HL-60 (cell line): ENCODE measurements at regions not wholly inside any gene's neighbourhood (a gene's known extent, or its start where the extent isn't known, plus 50 kb on each side); places are given as distances from the start of the nearest gene placed in this dataset.

Source experiments
- DNase-seq, 2 experiments: peaks; one replicate each; pipeline ENCODE4 v3.0.0-alpha.2; 2010 to 2020; ENCODE audit warnings: low read depth in 1 of 2, low spot score in 1 of 2
- H3K27ac ChIP-seq: fragments of 250-450 bp; sonication (Bioruptor Pico); replicated peaks from 2 replicates; pipeline ENCODE4 v1.5.1; 2020; ENCODE audit warnings: mild to moderate bottlenecking, moderate library complexity
- H3K27me3 ChIP-seq: fragments of 250-450 bp; sonication (Bioruptor Pico); 2 replicates; pipeline ENCODE4 v1.5.1; 2021; ENCODE audit warnings: mild to moderate bottlenecking, moderate library complexity; ENCODE audit not compliant: insufficient read depth, poor library complexity, severe bottlenecking
- H3K4me3 ChIP-seq: replicated peaks from 2 replicates; pipeline ENCODE4 v1.5.1; 2011; ENCODE audit warnings: mild to moderate bottlenecking, control low read depth, low read length; ENCODE audit not compliant: insufficient read depth
- GABPA ChIP-seq: IDR thresholded peaks from 2 replicates; pipeline ENCODE4 v1.6.1; 2012; ENCODE audit warnings: low read depth
- POLR2AphosphoS5 ChIP-seq: IDR thresholded peaks from 2 replicates; pipeline ENCODE4 v1.6.1; 2012; ENCODE audit warnings: low read depth
- SPI1 ChIP-seq: IDR thresholded peaks from 2 replicates; pipeline ENCODE4 v1.6.1; 2012; ENCODE audit warnings: low read depth, mild to moderate bottlenecking, borderline replicate concordance
- TF ChIP-seq, protein P1 (sequence below): IDR thresholded peaks from one replicate; pipeline ENCODE4 v1.5.1; 2011; ENCODE audit warnings: low read length, control low read depth, inconsistent platforms; ENCODE audit not compliant: insufficient read depth
- TF ChIP-seq, protein P2 (sequence below): IDR thresholded peaks from 2 replicates; pipeline ENCODE4 v1.6.1; 2012; ENCODE audit warnings: low read depth; ENCODE audit not compliant: insufficient replicate concordance

DNA sequence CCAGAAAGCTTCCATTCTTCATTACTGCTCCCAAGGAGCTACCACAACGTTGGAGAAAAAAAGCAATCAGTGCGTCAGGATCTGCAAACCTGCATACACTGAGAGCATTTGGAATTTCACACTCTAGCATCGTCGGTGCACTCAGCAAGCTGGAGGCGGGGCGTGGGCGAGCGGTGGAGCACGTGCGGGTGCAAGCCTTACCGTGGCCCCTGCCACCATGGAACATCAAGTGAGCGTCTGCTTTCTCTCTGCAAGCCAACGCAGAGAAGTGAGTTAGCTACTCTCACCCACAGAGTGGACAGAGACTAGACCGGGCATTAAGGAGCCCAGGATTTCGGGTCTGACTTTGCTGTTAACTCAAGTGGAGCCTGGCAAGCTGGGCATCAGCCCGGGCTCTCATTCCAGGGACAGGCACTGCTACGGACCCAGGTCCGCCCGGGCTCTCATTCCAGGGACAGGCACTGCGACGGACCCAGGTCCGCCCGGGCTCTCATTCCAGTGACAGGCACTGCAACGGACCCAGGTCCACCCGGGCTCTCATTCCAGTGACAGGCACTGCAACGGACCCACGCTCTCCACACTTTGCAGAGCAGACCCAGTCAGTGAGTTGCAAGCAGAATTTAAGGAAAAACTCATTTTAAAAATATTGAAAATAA, 124.1 kb upstream of the SPACA7 start:
- TF ChIP-seq GABPA (no peak), POLR2AphosphoS5 (no peak), SPI1 (no peak)
- TF ChIP-seq, protein P1, sequence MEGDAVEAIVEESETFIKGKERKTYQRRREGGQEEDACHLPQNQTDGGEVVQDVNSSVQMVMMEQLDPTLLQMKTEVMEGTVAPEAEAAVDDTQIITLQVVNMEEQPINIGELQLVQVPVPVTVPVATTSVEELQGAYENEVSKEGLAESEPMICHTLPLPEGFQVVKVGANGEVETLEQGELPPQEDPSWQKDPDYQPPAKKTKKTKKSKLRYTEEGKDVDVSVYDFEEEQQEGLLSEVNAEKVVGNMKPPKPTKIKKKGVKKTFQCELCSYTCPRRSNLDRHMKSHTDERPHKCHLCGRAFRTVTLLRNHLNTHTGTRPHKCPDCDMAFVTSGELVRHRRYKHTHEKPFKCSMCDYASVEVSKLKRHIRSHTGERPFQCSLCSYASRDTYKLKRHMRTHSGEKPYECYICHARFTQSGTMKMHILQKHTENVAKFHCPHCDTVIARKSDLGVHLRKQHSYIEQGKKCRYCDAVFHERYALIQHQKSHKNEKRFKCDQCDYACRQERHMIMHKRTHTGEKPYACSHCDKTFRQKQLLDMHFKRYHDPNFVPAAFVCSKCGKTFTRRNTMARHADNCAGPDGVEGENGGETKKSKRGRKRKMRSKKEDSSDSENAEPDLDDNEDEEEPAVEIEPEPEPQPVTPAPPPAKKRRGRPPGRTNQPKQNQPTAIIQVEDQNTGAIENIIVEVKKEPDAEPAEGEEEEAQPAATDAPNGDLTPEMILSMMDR: no peak
- TF ChIP-seq, protein P2, sequence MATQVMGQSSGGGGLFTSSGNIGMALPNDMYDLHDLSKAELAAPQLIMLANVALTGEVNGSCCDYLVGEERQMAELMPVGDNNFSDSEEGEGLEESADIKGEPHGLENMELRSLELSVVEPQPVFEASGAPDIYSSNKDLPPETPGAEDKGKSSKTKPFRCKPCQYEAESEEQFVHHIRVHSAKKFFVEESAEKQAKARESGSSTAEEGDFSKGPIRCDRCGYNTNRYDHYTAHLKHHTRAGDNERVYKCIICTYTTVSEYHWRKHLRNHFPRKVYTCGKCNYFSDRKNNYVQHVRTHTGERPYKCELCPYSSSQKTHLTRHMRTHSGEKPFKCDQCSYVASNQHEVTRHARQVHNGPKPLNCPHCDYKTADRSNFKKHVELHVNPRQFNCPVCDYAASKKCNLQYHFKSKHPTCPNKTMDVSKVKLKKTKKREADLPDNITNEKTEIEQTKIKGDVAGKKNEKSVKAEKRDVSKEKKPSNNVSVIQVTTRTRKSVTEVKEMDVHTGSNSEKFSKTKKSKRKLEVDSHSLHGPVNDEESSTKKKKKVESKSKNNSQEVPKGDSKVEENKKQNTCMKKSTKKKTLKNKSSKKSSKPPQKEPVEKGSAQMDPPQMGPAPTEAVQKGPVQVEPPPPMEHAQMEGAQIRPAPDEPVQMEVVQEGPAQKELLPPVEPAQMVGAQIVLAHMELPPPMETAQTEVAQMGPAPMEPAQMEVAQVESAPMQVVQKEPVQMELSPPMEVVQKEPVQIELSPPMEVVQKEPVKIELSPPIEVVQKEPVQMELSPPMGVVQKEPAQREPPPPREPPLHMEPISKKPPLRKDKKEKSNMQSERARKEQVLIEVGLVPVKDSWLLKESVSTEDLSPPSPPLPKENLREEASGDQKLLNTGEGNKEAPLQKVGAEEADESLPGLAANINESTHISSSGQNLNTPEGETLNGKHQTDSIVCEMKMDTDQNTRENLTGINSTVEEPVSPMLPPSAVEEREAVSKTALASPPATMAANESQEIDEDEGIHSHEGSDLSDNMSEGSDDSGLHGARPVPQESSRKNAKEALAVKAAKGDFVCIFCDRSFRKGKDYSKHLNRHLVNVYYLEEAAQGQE: no peak
- H3K27me3 ChIP-seq: peaks cover 3% of the 10 kb centered on the region
- no peak overlapping the region for H3K27ac ChIP-seq
- DNase-seq: no peak
- H3K4me3 ChIP-seq: no peak overlapping the region

DNA sequence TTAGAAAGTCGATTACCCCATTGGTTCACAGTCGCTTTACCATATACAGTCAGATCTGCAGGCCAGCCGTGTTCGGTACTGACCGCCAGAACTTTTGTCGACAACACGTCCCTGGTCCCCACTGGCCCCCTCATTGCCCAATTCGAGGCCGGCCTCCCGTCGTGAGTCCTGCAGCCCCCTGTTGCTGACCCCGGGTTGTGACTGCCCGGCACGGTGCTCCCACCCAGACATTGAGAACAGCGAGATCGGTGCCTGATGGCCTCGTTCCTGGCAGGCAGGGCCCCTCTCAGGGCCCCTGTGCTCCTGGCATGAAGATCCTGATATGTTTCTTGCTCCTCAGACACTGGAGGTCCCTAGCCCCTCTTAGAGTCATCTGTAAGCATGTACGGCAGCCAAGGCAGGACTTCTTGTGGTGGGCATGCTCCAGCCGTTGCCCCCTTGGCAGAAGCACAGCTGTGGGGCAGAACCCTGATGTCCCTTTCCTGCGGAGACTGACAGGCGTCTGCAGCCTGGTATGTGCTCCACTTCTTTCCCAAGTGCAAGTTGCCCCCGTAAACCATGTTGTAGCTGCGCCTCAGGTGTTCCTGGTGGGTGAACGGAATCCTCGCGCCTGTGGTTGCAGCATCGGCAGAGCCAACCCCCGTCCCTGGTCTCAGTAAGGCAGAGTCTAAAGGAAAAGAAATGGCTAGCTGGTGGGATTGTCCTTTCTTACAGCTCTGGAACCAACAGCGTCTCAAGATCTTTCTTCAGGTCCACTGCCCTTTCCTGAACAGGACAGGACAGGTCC, 123.2 kb upstream of the SPACA7 start:
- TF ChIP-seq, protein P1: no peak
- TF ChIP-seq SPI1: no peak
- TF ChIP-seq, protein P2: no peak
- no peak for TF ChIP-seq GABPA
- TF ChIP-seq POLR2AphosphoS5: no peak
- Histone ChIP-seq H3K27me3 (peaks cover 3% of the 10 kb centered on the region), H3K27ac (no peak overlapping the region)

DNA sequence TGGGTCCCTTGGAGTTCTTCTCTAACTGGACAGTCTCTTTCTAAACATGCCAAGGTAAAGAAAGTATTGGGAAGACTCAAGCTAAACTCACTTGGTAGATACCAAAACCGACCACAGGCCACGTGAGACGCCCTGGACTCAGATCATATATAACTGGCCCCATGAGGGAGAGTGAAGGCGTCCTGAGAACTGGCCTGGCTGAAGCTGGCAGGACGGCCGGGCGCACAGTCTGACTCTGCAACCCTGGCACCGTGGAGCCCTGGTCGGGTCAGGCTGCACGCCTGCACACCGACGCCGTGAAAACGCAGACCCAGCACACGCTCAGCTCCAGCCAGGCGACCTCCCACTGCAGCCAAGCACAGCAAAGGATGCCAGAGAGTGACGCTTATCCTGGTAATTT, 122.5 kb upstream of the SPACA7 start:
- TF ChIP-seq, protein P1: no peak
- TF ChIP-seq, protein P2: no peak
- TF ChIP-seq POLR2AphosphoS5 (no peak), GABPA (no peak), SPI1 (no peak)
- no peak overlapping the region for H3K27ac ChIP-seq
- no peak overlapping the region for H3K4me3 ChIP-seq
- no peak for DNase-seq
- H3K27me3 ChIP-seq: peaks cover 3% of the 10 kb centered on the region

More for the DNA sequence above, 123.2 kb upstream of the SPACA7 start:
- DNase-seq: no peak
- no peak overlapping the region for H3K4me3 ChIP-seq
